HUDEP-2 (cell line): ENCODE measurements at regions not wholly inside any gene's neighbourhood (a gene's known extent, or its start where the extent isn't known, plus 50 kb on each side); places are given as distances from the start of the nearest gene placed in this dataset.
"Not testable (repeated sequence)": the region's sequence is repeated elsewhere in the genome, so short reads cannot be mapped to it uniquely, and the experiment has no call there.

Experiments used
- DNase-seq, 76 experiments: peaks; one replicate each; lab custom pipeline; 2025; ENCODE audit not compliant: unreplicated experiment in 76 of 76; lab: John Stamatoyannopoulos, UW

DNA sequence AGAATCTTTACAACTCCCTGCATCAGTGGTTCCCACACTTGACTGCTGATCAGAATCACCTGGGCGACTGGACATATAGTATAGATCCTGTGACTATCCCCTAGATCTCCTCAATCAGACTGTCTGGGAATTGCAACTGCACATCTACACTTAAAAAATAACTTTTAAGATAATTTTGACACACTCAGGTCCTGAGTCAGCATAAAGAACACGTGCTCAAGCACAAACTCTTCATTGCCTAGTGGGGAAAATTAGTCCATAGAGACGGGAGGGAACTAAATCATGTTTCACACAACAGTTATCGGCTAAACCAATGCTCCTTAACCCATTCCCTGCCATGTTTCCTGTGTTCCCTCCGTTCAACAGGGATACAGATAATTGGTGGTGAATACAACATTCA lies 243.5 kb upstream of the FGF13 start:
- no peak for DNase-seq

DNA sequence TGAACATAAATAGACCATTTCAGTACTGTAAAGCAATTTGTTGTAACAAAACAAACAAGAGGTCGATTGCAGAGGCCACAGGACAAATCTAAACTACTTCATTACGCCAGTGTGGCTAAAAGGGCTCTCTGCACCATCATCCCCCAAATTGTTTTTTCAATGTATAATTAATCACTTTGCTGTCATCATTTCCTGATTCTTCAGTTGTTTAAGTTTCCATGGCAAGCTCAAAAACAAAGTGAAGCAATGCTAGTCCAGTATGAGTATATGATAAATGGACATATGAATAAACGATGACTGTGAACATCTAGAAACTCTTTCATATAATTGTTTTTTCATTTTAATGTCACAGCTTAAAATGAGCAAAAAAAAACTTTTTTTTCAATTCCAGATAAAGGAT lies 235.4 kb upstream of the FGF13 start:
- DNase-seq = no peak

DNA sequence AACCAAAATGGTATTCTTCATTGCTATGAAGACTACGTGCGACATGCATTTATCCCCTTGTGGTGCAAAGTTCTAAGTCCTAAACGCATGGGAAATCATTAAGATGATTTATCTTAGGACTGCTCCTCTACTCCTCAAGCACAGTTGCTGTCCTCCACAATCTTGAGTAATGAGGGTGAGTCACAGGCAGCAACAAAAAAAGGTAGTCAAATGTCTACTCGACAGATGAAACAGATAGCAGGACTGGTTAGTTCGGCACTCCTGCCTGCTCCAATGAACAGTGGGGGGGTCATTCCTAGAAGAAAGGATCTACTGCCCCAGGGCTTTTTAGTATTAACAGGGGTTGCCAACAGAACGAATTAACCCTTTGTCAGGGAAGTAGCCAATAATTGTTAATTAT lies 233.7 kb upstream of the FGF13 start:
- no peak for DNase-seq

DNA sequence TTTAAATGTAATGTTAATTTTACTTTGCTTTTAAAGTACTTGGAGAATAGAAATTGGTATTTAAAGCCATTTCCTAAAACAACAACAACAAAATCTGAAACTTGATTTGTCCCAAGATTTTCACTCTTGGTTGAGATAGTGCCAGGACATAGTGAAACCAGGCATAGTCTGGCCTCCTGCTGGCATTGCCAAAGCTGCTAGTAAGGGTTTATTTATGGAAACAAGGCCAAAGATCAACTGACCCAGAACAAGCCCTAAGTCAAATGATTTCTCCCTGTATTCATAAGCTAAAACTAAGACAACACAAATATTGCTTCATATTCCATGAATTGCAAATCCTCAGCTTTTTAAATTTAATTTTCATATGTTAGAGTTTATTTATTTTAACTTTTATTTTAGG lies 227.5 kb upstream of the FGF13 start:
- DNase-seq = no peak

DNA sequence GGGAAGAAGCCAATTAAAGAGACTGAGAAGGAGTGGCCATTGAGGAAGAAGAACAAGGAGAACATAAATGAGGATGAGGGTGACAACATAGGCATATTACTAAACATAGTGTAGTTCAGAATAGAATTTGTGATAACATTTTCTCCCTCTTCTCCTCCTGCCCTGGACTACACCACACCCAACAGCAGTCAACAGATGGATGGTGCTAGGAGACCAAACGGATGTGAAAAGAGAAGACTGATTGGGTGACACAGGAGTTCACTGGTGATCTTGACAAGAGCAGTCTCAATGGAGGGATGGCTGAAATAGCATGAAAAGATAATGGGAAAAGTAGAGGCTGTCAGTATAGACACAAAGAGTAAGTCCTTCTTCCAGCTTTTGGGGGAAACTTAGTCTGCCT lies 226.5 kb upstream of the FGF13 start:
- DNase-seq = no peak

DNA sequence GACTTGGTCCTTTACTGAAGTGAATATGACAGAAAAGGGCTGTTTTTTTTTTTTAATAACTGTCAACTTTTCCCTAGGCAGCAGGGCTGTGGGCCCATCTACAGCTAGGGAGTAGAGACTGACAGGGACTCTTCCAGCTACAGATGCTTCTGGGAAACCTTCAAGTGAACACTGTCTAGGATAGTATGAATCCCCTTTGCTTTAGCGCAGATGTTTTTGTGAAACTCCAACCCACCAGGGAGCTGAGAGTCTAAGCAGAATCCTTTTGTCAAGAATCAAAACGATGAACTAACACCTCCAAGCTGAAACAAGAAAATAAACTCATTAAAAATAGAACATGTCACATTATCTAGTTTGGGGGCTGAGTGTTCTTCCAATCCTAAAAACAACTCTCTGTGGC lies 219.7 kb upstream of the FGF13 start:
- no peak for DNase-seq

DNA sequence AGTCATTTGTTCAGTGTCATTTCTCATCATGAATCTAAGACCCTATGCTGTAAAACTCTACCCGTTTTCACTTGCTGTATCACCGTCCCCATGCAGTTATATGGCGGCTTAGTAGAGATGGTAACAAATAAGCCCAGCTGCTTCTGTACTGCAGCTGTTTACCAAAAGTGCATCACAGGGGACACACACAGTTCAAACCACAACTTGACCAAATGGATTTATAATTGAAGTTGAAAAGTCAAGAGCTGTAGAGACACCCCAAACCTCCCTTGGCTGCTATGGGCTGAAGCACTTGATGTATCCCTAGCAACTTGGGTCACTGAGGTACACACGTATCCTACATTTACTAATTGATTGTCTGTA lies 219.0 kb upstream of the FGF13 start:
- no peak for DNase-seq

DNA sequence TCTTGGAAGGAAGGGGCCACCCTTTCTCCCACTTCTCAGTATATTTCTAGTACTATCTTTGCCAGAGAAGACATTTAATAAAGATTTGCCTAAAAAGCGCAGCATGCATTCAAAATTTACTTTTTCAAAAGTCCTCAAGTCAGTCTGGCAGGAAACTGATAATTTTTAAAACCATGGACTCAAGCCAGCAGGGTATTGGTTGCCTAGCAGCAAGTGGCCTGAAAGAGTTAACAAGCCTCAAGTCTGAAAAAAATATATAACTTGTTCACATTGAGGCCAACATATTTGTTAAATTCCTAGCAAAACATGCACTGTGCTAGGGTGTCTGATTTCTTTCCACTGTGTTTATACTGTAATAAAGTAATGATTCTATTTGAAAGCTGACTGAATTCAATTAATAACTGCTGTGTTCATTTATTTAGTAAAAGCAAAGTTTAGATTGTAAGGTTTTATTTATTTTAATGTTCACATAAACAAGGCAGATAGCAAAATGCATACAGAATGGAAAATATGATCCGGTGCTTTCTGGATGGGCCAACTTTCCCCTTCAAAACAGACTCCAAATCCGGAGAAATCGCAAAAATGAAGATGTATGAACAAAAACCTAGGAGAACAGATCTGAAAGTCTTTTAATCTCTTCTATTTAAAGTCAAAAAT lies 218.5 kb upstream of the FGF13 start:
- no peak for DNase-seq

DNA sequence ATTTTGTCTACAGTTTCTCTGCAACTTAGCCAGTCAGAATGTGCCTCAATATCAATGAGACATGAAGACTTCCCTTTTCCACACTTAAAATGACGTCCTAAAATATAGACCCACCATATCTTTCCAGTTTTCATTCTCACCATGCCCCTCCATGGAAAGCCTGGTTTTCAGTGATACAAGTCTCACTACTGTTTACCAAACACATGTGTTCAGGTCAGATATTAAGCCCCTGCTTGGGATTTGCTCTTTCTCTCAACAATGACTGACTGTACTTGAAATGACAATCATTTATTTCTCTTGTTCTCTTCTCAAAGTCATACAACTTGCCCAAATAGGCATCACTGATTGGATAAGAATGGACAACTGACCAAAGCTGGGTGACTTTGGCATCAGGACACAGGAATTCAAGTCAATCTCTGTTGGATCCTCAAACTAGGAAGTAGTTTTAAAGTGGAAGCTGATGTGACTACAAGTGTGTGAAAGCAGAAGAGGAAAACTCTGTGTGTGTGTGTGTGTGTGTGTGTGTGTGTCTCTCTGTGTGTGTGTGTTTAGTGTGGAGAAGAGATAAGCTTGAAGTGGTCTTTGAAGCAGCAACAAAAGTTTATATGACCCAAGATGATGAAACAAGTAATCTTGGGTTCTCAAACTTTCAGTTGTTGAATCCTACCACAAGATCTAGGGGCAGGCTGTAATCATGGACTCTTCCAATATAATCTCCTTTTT lies 217.4 kb upstream of the FGF13 start:
- DNase-seq = no peak

DNA sequence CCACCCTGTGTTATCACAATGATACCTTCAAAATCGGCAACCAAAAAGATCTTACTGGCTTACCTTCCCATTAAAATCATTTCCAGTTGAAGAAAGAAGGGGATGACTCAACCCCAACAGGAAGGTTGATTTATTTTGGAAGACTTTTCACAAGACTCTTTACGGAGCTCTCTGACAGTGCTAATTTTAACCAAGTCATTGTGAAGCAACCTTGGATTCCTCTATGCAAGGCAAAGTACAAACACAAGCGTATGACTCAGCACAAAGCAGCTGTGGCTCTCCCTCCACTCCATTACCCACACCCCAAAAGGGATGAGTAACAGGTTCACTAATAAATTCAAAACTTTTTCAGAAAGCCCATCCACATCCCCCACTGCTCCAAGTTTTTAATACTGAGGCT lies 213.8 kb upstream of the FGF13 start:
- no peak for DNase-seq

DNA sequence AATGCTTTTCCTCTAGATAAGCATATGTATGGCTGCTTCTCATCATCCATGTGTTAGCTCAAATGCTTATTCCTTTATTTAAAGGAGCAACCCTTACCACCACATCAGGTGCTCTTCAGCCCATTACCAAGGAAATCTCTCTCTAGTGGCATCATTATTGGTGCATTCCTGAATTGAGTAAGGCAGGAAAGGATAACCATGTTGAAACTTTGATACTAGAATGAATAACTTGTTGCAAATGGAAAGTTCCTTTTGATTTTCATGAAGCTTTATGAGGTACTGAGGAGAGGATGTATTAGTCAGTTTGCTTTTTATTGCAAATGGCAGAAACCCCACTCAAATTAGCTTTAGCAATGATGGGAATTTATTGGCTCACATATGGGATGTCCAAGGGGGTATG lies 212.3 kb upstream of the FGF13 start:
- DNase-seq = no peak

DNA sequence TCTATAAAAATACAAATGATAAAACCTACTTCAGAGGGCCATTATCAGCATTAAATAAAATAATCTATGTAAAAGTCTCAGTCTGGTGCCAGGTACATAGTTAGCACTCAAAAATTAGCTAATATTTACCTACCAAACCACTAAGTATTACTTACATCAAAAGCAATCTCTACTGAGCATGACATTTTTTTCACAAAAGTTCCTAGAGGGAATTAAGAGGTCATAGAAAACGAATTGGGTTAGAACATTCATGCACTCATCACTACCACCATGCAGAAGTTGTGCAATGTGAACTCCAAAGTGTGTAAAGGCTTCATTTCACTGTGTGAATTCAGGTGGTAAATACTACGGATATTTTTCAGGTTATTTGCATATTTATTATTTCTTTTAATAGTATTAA lies 209.5 kb upstream of the FGF13 start:
- DNase-seq = no peak

DNA sequence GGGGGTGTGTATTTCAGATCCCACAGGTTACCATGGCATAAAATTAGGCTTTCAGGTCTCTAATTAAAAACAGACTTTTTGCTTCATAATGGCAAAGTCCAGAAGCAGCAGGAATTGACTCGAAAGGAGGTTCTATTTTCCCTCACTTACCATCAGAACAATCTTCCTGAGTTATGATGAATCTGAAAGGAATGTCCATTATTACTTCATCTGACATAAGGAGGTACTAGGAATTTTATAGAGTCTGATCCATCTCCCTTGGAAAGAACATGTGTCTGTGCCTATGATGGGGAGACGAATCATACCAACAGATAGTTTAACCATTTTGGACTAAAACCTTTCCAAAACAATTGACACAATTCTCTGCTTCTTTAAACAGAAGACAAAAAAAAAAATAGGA lies 206.3 kb upstream of the FGF13 start:
- no peak for DNase-seq

DNA sequence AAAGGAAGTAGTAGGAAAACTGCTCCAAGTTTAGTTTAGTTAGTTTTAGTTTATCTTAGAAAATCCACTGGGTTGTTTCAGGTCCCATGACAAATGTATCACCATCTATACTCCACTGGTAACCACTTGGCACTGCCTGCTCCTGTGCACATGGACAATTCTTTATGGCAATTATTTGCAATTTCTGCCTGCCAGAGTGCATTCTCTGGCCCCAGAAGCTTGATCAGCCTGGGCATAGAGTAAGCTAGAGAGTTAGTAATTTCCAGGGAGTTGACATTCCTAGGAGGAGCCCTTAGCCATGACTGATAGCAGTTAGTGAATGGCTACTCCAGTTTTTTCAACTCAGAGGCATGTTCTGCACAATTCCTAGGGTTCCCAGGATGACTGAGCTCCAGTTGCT lies 203.2 kb upstream of the FGF13 start:
- DNase-seq = no peak

DNA sequence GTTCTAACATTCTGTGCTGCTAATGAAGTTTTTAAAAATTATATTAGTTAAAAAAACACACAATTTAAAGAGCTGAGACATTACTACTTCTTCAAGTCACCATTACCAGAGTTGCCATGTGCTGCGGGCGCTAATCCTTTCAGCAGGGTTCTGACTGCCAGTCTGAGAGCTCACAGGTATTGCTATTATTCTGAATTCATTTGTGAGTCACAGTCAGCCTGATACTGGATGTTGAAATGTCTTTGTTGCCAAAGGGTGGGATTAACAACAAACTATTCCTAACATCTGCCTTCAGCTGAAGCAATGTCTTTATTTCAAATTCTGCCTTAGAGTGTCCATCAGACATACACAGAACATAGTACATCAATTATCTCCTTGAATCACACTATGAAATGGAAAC lies 197.1 kb upstream of the FGF13 start:
- no peak for DNase-seq

DNA sequence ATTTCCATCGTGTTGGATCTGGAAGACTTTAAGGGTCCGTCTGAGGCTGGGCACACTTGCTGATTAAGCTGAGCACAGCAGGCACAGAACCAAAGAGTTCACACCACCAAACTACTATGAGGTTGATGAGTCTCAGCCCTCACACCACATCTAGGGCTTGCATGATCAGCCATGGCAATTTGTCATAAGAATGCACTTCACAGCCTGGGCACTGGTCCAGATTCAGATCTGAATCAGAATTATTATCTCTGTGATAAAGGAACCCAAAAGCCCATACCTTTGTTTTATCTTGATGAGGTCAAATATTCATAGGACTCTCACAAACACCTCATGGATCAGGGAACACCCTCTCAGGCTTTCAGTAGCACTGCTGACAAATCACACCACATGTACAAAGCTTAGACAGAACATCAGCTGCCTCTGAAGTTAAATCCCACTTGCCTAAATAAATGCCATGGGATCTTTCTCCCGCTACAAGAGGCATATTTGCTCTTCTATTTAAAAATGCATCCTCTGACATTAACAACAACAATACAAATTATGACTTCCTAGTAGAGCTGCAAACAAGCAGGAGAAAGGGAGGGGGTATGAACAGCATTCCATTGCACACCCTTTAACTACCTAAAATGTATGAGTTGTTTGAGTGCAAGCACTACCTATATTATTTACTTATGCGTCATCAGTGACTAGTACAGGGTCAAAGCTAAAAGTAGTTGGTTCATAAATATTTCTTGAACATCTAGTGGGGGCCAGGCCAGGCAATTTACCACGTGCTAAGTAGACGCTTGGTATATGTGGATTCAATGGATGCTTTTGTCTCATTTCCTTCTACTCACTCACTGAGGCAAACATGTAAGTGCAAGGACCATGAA lies 186.3 kb upstream of the FGF13 start:
- no peak for DNase-seq

DNA sequence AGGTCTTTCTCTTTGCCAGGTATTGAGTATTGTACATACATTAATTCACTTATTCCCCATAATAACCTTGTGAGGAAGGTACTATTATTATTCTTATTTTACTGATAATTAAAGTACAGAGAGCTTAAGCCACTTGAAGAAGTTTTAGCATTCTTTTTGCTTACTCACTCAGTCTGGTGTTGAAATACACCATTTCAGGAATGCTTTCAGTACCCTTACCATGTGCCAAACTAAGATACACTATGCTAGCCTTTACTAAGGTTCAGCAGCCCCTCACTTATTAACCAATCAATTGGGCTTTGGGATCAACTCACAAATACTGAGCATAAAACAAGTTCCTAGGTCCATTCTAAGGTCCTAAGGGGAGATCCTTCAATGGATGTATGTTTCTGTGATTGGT lies 179.0 kb upstream of the FGF13 start:
- no peak for DNase-seq

DNA sequence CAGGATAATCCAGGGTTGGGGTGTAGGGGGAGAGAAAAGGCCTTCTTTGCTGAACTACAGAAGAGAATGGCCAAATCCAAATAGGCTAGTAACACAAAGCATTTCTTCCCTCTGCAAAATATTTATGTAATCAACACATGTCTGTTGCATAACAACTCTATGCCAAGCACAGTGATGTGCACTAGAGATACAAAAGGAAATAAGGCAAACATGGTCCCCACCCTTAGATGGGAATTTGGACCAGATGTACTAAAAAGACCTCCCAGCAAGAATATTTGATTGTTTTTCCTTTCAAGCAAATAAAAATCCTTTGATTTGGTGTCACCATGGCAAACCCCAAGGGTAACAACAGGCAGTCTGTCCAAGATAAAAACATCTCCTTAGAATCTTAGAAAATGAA lies 177.6 kb upstream of the FGF13 start:
- DNase-seq = no peak

DNA sequence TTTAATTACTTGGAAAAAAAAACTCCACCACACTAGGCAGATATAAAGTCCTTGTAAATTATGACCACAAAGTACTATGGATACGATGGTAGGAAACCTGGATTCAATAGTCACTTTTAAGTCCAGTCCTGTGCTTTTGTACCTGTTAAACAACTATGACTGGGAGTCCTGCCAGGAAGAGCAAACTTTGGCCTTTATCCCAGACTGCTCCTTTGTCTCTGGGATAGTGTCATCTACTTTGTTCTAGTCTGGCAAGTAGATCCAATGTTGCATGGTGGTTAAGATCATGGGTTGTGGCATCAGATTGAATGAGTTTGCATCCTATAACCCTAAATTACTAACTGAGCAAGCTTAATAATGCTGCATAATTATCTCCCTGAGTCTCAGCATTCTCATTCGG lies 175.3 kb upstream of the FGF13 start:
- no peak for DNase-seq

DNA sequence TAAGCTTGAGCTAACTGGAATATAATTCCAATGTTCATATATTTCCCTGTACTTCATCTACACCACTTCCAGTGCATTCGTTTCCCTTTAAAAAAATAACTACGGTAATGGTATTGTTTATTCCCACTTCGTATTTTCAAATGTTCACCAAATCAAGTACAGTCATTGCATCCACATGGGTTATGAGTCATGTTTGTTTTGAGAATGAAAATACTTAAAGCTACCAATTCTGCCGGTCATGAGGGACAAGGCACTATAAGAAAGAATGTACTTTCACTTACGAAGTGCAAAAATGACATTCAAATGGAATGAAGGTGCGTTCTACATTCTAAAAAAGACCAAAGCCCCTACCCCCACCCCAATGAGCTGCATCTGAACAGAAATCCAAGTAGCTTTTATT lies 174.4 kb upstream of the FGF13 start:
- DNase-seq = no peak

DNA sequence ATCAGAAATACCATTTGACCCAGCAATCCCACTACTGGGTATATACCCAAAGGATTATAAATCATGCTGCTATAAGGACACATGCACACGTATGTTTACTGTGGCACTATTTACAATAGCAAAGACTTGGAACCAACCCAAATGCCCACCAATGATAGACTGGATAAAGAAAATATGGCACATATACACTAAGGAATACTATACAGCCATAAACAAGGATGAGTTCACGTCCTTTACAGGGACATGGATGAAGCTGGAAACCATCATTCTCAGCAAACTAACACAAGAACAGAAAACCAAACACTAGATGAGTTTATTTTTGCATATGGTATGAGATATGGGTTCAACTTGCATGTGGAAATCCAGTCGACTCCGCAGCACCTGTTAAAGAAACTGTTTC lies 168.8 kb upstream of the FGF13 start:
- DNase-seq = not testable (repeated sequence)

DNA sequence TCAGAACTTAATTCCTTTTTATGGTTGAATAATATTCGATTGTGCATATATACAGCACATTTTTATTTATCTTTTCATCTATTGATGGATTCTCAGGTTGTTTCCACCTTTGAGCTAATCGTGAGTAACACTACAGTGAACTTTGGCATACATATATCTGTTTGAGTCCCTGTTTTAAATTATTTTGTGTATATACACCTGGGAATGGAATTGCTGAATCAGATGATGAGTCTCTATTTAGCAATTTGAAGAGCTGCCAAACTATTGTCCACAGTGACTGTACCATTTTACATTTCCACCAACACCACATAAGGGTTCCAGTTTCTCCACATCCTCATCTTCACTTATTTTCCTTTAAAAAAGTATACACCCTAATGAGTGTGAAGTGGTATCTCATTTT lies 166.2 kb upstream of the FGF13 start:
- no peak for DNase-seq
